ENCODE measurements at regions not wholly inside any gene's neighbourhood (a gene's known extent, or its start where the extent isn't known, plus 50 kb on each side); places are given as distances from the start of the nearest gene placed in this dataset.
"Not testable (repeated sequence)": the region's sequence is repeated elsewhere in the genome, so short reads cannot be mapped to it uniquely, and the experiment has no call there.

GRCh38 chr6:97914912-97915311, 631.9 kb upstream of the MMS22L start:
- DNase-seq (ENCODE audit: low spot score): no peak

- DNase-seq (ENCODE audit: low spot score): no peak
Observed at GRCh38 chr6:97915537-97915936, 632.5 kb upstream of the MMS22L start.

- peak; percentile 53 for DNase-seq (ENCODE audit: low spot score)
Observed at GRCh38 chr6:97917369-97917768, 634.4 kb upstream of the MMS22L start.

GRCh38 chr6:97919046-97919445, 636.0 kb upstream of the MMS22L start:
- no peak for DNase-seq (ENCODE audit: low spot score)

GRCh38 chr6:97919631-97920030, 636.6 kb upstream of the MMS22L start:
- DNase-seq (ENCODE audit: low spot score): no peak

GRCh38 chr6:97923249-97923648, 640.2 kb upstream of the MMS22L start:
- DNase-seq (ENCODE audit: low spot score): no peak

GRCh38 chr6:97925504-97925903, 642.5 kb upstream of the MMS22L start:
- no peak for DNase-seq (ENCODE audit: low spot score)

- DNase-seq (ENCODE audit: low spot score): no peak
Observed at GRCh38 chr6:97939440-97940168, 656.6 kb upstream of the MMS22L start.

GRCh38 chr6:97947841-97948240, 664.8 kb upstream of the MMS22L start:
- DNase-seq (ENCODE audit: low spot score): no peak

GRCh38 chr6:97958134-97958533, 675.1 kb upstream of the MMS22L start:
- DNase-seq (ENCODE audit: low spot score): peak; percentile 71

GRCh38 chr6:97963193-97963592, 680.2 kb upstream of the MMS22L start:
- DNase-seq (ENCODE audit: low spot score): no peak

- DNase-seq (ENCODE audit: low spot score): no peak
Observed at GRCh38 chr6:97969065-97969464, 686.0 kb upstream of the MMS22L start.

- no peak for DNase-seq (ENCODE audit: low spot score)
Observed at GRCh38 chr6:97977084-97977483, 694.1 kb upstream of the MMS22L start.

- peak; percentile 46 for DNase-seq (ENCODE audit: low spot score)
Observed at GRCh38 chr6:97978855-97979271, 695.8 kb upstream of the MMS22L start.

- DNase-seq (ENCODE audit: low spot score): not testable (repeated sequence)
Observed at GRCh38 chr6:97979285-97979684, 696.3 kb upstream of the MMS22L start.

GRCh38 chr6:97989451-97989850, 706.4 kb upstream of the MMS22L start:
- no peak for DNase-seq (ENCODE audit: low spot score)

- no peak for DNase-seq (ENCODE audit: low spot score)
Observed at GRCh38 chr6:97995158-97995557, 712.1 kb upstream of the MMS22L start.

- DNase-seq (ENCODE audit: low spot score): no peak
Observed at GRCh38 chr6:98002678-98003077, 719.7 kb upstream of the MMS22L start.

GRCh38 chr6:98014442-98015201, 731.6 kb upstream of the MMS22L start:
- no peak for DNase-seq (ENCODE audit: low spot score)

- no peak for DNase-seq (ENCODE audit: low spot score)
Observed at GRCh38 chr6:98016565-98016964, 733.5 kb upstream of the MMS22L start.

- no peak for DNase-seq (ENCODE audit: low spot score)
Observed at GRCh38 chr6:98020222-98020621, 737.2 kb upstream of the MMS22L start.

- no peak for DNase-seq (ENCODE audit: low spot score)
Observed at GRCh38 chr6:98024359-98024758, 741.3 kb upstream of the MMS22L start.

- no peak for DNase-seq (ENCODE audit: low spot score)
Observed at GRCh38 chr6:98027898-98028297, 744.9 kb upstream of the MMS22L start.

GRCh38 chr6:98033617-98034016, 750.6 kb upstream of the MMS22L start:
- DNase-seq (ENCODE audit: low spot score): no peak
